GM19328 (cell line): ENCODE measurements at regions not wholly inside any gene's neighbourhood (a gene's known extent, or its start where the extent isn't known, plus 50 kb on each side); places are given as distances from the start of the nearest gene placed in this dataset.

Experiments
- ATAC-seq: cut with Tn5 transposase; IDR thresholded peaks from one replicate; pipeline ENCODE4 v1.9.1; 2021; ENCODE audit warnings: mild to moderate bottlenecking, moderate library complexity; ENCODE audit not compliant: unreplicated experiment

DNA sequence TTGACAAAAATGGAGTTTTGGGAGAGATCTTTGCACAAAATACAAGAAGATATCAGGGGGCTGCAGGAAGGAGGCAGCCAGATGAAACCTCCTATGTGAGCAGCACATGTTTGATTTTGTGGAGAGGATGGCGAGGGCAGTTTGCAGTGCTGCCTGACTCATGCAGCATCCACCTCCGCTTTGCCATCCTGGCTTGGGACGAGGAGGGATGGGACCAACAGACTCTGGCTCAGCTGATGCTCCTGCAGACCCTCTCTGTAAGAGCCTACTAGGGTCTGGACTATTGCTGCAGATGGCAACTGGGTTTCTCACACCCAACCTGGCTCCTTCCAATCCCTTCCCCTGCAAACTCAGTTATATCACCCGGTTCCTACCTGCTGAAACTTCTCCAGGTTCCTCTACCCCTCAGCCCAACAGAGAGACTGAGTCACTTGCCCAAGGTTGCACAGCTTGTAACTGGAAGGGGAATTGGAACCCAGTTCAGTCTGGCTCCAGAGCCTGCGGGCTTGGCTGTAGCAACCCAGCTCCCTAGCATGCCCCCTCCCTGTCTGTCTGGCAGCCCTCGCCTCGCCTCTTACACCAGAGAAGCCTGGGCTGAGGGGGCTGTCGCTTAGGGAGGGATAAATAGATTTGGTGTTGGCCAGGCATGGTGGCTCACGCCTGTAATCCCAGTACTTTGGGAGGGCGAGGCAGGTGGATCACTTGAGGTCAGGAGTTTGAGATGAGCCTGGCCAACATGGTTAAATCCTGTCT is 205.8 kb downstream of the PTPRU start:
- no peak for ATAC-seq

DNA sequence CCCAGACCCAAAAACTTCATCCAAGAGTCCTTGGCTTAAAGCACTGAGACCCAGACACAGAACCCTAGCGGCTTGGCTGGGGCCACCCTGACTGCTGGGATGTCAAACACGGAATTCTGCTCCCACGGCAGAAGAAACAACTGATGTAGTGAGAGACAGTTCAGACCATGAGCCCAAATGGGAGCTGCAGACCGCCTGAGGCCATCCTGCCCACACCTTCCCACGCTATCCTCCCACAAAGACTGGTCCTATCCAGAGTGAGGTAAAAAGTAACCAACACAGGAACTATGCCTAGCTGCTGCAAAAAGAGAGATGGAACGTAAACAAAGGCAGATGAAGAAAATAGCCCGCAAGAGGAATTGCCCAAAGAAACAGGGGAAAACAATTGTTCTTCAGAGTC is 203.3 kb downstream of the PTPRU start:
- ATAC-seq, result no peak

DNA sequence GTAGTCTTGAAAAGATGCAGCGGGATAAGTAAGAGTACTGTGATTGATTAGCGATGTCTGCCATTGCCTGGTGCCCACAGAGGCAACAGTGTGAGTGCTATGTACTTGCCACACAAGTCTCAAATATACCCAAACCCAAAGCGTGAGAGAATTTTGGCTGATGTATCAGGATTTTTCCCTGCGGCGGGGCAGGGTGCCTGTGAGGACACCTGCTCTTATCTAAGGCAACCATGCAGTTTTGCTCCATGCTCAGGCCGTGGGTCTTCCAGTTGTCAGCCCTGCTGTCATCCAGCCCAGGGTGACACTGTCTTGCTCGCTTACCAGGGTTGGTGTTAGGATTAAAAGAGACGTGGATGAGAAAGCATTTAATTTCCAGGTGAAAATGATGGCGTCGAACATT is 202.7 kb downstream of the PTPRU start:
- no peak for ATAC-seq

DNA sequence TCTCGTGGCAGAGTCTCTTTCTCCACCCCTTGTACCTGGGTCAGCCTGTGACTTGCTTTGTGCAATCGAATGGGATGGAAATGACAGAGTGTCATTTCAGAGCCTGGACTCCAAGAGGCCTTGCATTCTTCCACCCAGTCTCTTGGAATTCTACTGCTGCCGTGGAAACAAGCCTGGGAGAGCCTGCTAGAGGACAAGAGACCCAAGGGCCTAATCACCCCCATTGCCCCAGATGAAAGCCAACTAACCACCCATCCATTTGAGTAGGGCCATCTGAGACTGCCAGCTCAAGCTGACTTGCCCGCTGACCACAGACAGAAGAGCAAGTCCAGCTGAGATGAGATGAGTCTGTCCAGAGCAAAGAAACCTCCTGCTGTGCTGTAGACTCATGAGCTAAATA is 201.6 kb downstream of the PTPRU start:
- no peak for ATAC-seq

DNA sequence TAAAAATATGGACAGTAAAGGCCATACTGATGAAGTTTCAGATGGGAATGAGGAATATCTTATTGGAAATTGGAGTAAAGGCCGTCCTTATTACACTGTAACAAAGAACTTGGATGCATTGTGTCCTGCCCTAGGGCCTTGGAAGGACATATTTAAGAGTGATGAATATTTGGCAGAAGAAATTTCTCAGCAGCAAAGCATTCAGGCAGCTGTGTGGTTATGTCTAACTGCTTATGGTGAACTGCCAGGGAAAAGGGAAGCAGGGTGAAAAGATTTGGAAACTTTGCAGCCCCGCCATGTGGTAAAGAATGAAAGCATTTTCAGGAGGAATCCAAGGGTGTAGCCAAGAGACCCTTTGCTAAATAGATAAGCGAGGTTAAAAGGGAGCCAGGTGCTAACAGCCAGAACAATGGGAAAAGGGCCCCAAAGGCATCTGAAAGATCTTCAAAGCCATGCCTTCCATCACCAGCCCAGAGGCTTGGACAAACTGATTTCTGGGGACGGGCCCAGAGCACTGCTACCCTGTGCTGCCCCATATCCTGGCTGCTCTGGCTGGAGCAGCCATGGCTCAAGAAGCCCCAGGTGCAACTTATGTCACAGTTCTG is 200.0 kb downstream of the PTPRU start:
- ATAC-seq, result no peak

DNA sequence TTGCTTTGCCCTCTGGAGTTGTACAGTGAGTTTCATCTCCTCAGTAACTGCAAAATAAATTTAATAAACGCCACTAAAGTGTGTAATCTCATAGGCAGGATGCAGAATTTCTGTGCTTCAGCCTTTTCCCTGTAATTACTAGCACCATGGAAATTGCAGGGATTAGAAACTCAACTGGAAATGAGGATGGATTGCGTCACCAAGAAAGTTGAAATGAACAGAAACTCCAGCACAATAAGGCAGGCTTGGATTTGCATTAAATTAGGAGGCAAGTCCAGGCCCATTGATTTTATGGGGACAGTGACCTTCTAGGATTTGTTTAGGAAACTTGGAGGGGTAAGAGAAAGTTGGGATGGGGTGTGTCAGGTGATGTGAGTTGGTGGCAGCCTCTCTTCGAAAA is 197.5 kb downstream of the PTPRU start:
- no peak for ATAC-seq

DNA sequence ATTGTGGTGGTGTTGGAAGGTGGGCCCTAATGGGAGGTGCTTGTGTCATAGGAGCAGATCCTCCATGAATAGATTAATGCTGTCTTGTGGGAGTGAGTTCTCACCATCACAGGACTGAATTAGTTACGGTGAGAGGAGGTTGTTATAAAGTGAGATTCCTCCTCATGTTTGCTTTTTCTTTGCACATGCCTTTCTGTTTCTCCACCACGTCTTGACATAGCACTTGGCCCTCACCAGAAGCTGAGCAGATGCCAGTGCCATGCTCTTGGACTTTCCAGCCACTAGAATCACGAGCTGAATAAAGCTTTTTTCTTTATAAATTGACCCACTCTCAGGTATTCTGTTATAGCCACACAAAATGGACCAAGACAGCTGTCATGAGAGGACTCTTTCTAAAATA is 194.8 kb downstream of the PTPRU start:
- no peak for ATAC-seq

DNA sequence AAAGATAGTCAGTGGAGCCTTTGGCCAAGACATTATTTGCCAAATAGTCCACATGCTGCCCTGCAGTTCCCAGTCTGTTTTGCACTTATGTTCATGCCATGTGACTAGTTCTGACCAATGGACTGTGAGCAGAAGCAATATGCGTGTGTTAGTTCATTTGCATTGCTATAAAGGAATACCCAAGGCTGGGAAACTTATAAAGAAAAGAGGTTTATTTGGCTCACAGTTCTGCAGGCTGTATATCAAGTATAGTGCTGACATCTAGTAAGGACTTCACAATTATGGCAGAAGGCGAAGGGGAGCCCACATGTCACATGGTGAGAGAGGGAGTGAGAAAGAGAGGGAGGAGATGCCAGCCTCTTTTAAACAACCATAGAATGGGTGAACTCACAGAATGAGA is 193.3 kb downstream of the PTPRU start:
- no peak for ATAC-seq

DNA sequence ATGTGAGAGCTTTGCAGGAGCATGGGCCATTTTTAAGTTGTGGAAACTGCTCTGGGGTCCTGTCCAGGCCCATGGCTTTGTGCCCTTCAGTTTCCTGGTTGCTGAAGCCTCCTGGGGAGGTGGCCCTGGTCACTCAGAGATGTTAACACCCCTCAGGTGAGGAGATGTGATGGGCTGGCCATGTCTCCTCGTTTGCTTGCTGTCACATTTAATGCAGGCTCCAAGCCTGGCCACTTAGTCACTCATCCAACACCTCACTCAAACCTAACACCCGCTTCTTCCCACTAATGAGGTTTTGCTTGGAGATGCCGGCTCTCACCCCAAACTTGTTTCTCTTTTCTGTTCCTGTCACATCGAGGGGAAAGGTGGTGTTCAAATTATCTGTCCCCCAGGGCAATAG is 192.7 kb downstream of the PTPRU start:
- no peak for ATAC-seq

DNA sequence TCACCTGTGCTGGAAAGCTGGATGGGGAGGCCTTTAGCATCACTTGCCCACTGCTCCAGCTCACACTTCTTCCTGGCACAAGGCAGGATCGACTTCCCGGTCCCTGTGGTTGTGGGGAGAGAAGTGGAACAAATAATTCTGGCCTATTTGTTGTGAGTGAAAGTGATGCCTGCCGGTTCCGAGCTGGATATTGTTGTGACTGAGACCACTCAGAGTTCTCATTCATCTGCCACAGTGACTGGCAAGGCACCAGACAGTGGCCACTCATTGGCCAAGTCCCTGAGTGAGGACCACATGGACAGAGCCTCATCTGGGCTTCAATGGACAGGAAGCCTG is 191.9 kb downstream of the PTPRU start:
- no peak for ATAC-seq

DNA sequence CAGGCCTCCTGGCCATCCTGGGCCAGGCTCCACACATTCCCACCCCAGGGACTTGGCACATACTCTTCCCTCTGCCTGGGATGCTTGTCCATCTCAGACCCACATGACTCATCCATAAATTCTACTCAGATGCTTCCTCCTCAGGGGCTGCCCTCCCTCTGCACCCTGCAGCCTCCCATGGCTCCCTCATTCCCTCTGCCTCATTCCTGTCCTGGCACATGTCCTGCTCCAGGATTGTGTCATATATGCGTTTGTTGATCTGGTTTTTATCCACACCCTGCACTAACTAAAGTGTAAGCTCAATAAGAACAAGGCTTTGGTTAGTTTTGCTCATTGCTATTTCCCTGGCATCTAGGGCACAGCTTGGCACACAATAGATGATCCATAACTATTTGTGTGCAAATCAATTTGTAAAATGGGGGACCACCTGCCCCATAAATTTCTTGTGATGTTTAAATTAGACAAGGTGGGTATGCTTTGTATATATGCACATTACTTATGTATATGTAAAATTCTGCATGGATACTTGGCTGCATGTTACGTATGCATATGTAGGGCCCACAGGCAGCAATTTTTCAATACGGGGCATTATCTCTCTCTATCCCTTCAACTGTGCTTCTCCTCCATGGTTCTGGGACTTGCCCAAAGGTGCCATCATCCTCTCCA is 191.4 kb downstream of the PTPRU start:
- no peak for ATAC-seq

DNA sequence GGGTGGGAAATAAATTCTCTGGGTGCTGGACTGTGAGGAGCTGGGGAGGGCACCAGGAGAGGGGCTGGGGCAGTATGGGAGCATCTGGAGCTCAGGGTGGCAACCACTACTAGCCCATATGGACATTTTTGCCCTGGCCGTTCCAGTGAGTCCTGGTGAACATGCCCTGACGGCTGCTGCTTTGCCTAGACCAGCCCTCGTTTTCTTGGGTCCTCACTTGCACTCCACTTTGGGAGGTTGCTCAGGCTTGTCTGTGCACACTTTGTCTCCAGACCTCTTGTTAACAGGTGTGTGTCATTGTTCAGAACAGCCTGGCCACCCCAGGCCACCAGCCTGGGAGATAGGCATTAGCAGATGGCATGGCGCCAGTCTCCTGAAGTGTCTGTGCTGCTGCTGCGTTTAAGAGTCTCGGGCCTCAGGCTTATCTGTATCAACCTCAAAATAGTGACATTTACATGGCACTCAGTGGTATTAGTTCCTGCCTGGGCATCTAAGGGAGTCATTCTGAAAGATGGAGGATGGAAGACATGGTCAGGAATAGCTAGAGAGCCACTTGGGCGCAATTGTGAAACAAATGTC is 190.5 kb downstream of the PTPRU start:
- ATAC-seq, result no peak

DNA sequence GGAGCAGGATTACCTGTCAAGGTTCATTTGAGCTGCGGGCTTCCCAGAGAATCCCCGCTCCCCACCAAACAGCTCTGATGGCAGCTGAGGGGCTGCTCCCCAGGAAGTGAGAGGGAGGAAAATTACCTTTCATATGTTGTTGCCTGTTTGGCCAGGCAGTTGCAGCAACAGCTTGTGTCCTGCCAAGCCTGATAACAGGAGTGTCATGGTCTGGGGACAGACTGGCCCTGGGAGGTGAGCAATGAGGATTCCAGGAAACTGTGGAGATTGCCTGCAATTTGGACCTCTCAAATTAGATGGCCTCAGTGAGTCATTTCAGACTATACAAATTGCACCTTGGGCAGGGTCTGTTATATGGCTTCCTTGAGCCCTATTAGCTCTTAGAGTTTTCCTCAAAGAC is 189.3 kb downstream of the PTPRU start:
- ATAC-seq, result no peak

DNA sequence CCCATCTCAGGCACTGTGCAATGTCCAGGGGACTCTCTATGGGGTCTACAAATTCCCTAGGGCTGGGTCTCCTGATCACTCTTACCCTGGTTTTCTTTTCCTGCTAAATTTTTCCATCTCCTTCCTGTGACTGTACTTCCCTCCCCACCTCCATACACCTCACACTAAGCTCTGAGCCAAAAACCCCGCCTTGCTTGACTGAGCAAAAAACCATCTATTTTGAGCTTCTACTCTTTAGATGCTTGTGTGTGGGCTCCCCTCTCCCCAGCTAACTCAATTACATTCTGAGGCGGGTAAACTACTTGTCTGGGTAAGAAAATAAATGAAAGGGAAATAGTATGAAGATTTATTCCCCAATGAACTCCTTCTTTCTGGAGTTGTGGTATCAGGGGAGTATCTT is 187.9 kb downstream of the PTPRU start:
- no peak for ATAC-seq

DNA sequence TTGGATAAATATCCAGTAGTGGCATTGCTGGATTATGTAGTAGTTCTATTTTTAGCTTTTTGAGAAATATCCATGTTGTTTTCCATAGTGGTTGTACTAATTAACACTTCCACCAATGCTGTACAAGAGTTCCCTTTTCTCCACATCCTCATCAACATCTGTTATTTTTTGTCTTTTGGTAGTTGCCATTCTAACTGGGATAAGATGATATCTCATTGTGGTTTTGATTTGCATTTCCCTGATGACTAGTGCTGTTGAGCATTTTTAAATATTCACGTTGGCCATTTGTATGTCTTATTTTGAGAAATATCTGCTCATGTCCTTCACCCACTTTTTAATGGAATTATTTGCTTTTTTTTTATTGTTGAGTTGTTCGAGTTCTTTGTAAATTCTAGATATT is 183.9 kb downstream of the PTPRU start:
- no peak for ATAC-seq

DNA sequence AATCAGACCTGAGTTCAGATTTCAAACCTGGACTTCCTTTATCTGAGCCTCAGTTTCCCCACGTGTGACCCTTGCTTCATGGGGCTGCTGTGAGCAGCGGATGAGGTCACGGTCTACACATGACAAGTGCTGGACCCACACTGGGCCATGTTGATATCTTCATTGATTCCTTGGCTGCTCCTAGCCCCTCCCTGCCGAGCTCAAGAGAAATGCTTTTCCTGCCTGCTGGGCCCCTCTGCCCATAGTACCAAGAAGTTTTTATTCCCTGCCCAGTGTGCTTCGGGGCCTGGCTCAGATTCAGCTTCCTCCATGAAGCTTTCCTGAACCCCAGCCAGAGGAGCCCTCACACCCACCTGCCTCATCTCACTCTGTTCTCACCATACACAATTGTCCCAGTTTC is 181.6 kb downstream of the PTPRU start:
- ATAC-seq, result no peak

DNA sequence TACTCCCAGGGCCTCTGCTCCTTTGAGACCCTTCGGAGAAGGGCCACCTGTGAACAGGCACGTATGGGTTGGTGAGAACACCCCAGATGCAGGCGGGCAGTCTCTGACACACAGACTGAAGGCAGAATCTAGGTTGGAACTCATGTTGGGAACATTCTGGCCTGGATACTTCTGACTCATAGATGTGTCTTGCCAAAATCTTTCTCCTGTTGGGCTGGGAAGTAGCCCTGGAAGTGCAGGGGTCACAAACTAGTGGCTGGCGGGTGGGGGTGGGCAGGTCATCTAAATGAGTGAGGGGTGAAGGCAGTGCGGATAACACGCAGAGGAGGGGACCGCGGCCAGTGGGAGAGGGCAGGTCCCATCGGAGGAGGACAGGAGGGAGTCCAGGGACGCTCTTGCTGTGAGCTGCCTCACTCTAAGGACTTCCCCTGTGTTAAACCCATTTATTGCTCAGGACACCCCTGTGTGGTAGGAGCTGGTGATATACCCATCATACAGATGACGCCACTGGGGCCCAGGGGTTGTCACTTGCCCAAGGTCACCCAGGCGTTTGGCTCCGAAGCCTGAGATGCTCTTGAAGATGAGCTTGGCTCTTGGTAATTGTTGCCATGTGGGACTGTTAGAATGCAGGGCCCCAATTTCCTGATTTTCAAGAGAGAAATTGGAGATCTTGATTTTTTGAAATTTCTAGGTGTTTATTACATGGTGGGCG is 181.0 kb downstream of the PTPRU start:
- ATAC-seq, result no peak

DNA sequence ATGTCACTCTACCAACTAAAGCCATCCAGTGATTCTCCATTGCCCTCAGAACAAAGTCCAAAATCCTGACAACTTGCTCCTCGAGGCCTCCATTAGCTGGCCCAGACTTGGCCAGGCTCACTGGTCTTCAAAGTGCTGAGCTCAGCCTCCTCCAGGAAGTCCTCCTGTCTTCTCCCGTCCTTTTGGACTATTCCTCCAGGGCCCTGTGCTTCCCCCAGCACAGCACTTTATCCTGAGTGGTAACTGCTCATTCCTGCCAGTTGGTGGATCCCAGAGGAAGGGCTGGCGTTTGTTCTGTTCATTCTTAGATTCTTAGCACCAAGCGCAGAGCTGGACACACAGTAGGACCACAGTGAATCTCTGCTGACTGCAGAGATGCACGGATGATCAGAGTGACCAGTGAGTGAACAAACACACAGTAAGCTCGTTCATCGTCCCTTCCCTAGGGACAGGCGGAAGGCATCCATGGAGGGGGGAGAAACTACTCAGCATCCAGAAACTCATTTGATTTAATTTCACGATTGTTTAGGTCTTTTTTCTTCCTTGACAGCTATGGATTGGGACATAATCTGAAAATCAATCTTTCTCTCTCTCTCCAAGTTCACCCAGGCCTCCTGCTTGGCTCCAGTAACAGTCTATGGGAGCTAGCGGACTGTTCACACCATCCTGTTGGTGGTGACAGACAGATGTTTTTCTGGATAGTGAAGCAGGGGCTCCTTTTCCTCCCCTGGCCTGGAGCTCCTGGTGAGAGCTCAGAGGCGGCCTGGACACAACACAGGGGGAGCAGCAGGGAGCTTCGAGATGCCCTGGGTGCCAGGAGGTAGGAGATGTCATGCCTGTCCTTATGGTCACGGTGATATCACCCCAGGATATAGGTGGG is 180.2 kb downstream of the PTPRU start:
- ATAC-seq, result no peak

DNA sequence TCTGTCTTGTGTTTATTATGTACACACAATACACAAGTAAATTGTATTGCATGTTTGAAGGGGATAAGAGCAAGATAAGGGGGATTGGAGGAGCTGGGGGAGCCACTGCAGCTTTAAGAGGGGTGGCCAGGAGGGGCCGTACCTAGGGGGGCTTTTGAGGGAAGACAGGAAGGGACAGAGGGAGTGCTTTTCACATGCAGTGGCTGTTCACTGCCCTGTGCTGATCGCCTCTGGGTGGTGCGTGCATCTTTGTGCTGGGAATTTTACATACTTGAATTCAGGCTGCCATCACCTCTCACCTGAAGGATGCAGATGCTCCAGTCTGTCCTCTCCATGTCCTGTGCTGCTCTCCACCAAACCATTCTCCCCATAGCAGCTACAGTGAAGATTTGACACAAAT is 179.5 kb downstream of the PTPRU start:
- no peak for ATAC-seq

DNA sequence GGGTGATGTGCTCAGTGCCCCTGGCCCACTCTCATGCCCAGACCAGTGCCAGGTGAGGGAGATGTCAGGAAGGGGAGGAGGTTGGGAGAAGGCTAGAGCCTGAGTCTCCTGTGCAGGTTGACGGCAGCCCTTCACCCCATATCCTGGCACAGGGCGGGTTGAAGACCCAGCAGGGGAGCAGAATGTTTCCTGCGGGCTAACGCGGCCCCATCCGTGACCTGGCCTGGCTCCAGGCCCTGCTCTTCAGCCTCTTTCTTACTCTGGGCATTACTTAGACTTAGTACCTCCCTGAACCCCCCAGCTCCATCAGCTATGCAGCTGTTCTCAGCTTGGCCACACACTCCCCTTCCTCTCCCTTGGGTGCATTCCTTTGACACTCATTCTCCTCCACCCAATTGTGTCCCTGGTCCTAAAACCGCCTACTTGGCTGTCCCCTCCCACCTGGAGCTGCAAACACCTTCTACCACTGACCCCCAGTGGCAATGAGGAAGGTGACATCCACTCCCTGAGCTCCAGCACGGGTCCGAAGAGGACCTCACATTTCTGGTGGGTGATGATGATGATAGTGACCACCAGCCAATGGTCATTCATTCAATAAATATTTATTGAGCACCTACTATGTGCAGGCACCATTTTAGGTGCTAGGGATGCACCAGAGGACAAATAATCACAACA is 179.0 kb downstream of the PTPRU start:
- no peak for ATAC-seq
